Stimulated activated CD4-positive, alpha-beta T cell treated with anti-CD3 and anti-CD28 coated beads, Interleukin-15, amount 100 ng/mL, for 1 hour (primary cell): ENCODE measurements at regions not wholly inside any gene's neighbourhood (a gene's known extent, or its start where the extent isn't known, plus 50 kb on each side); places are given as distances from the start of the nearest gene placed in this dataset.

ENCODE experiments used
- DNase-seq, 2 donors: peaks; one replicate each; pipeline ENCODE4 v3.0.0-alpha.2; 2020; ENCODE audit warnings: low read depth in 1 of 2, low spot score in 1 of 2

DNA sequence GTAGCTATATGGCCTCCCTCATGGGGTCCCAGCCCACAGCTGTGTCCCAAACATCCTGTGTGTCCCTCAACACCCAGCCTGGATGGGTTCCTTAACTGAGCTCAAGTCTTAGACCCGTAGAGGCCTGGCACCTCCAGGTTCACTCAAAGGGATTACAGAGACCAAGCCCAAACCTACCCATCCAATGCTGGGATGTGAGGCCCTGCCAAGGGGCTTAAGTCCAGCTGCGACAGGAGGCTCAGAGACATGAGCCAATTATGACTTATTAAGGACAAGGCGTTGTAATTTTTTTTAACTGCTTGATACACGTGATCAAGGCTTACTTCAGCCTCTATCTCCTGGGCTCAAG is 105.6 kb upstream of the RET start:
- DNase-seq = no peak

DNA sequence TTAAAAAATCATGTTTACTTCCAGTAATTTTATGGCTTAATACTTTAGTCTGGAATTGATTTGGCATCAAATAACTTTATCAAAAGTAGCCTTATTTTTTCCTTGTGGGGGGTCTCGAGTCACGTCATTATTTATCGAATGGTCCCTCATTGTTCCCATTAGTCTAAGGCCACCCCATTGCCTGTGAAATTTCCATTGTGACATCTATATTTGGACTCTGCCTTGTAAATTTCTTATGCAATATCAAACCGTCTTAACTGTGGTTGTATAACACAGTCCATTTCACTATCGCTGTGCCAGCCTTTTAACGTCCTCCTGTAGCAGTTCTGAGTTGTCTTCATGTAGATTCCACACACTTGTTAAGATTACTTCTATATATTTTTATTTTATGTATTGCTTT is 103.9 kb upstream of the RET start:
- no peak for DNase-seq

DNA sequence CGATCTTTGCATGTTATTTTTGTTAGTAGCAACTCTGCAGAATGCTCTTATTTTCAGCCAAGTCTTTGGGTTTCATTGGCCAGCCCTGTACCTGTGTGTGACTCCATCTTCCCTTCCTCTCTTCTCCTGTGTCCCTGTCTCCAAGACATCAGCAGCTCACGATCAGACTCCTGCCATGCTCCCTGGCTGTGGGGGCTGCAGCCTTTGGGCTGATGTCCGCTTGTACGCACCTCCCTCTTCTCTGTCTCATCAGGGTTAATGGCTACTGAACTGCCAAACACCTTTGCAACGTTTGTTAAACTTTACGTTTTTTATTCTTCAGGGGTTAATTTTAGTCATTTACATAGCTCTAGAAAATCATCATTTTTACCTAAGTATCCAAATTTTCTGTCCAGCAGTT is 103.5 kb upstream of the RET start:
- no peak for DNase-seq

DNA sequence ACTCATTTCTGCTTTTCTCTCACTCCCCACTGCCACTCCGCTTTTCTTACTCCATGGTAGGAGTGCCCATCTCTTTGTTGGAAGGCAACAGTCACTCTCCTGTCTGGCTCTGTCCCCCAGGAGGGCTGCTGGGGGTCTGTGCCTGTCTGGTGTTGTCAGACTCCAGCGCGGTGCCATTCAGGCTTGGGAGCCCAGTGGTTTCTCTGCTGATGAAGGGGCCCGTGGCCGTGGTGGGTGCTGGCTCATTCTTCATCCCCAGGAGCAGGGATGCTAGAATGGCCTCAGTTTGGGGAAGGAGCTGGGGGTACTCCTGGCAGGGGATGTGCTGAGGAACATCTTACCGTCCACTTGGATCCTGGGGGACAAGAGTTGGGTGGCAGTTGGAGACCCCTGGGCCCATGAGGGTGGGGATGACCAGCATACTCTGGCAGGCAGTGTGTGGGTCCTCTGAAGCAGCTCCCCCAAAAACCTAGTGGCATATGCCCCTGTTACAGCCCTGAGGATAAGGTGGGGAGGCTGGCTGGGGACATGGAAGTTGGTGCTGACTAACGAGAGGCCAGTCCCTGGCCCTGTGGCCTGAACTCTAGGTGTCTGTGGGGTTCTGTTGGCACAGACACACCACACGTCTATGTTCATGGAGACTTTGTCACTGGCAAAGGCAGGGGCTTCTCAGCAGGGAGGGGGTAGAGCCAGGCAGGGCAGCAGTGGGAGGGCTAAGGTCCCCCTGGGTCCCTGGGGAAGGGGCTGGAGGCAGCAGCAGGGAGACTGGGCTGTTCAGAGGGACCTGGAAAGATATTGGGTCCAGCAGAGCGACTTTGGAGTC is 102.8 kb upstream of the RET start:
- DNase-seq = no peak

DNA sequence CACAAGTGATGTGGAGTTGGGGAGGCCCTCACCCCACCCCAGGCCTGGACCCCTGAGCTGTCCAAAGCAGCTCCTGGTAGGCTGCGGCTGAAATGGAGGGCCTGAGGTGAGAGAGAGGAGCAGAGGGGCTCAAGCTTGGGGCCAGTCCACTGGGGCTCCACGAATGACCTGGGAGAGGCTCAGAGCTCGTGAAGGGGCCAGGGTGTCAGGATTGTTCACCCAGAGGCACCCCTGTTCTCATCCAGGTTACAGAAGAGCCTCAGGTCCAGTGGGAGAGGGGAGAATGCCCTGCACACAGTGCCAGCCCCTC is 102.2 kb upstream of the RET start:
- DNase-seq = no peak

DNA sequence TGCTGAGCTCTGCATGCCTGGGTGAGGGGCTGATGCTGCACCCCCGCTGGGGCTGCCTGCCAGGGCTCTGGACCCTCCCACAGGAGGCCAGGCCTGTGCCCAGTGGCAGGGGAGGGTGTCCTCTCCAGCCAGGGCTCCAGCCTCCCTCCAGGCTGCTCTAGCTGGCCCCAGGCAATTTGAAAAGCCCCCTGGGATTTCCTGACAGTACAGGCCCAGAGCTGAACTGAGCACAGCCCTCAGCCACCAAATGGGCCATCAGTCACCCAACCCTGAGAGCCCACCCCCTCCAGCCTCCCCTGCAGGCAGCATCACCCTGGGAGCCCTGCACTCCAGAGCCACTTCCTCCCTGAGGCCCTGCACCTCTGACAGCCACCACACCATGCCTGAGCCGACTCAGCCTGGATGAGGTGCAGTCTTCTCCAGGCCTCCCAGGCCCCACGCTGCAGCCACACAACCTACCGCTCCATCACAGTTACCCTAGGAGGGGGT is 101.8 kb upstream of the RET start:
- DNase-seq = no peak

DNA sequence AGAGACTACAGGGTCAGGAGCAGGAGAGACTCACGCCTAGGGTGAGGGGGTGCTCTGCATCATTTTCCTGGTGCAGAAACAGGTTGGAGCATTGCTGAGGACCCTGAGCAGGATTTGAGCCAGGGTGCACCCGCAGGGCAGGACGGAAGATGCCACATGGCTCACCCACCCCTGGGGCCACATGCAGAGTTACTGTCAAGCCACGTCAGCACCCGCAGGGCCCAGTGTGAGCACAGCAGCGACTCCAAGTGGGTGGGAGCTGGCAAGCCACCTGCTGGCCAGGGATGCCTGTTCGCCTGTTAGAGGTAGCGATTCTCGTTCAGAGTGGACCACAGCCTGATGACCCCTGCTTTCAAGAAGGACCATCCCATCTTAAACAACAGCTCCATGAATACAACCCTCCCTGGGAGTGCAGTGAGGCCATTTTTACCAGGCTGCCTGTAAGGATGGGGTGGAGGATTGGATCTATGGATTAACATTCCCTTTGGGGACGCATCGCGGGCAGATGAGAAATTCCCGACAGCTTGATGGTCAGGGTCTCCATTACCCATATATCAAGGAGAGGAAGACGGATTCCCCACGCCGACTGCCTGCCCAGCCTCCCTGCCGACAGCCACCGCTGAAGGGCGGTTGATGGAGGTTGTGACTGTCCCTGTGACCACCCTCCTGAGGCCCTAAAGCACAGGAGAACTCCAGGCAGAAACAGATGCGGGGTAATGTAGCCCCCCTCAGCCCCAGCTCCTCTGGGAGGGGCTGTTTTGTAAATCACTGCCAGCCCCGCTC is 101.1 kb upstream of the RET start:
- DNase-seq = no peak

DNA sequence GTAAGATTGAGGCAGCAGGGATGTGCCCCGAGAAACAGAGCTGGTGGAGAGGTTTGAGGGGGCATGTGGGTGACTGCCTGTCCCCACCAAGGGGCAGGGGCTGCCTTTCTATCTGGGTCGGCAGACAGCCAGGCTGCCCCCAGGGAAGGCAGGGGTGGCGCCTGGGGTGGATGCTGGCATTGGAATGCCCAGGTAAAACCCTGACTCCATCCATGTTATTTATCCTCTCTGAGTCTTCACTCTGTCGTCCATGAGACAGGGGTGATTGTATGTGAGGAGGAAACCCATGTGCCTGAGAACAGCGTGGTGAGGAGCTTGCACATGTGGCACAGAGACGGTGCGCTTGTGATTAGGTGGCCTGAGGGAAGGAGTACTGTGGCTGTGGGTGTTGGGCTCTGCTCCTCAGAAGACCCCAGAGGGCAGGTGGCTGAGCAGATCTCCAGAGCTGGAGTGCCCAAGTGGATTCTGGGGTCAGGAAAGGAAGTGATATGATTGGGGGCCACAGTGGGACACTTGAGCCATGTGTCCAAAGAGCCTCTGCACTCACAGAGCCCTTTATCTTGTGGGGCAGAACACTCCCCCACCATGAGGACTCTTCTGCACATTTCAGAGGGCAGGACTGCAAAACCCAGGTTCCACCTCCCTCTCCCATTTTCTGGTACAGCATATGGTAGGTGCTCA is 100.4 kb upstream of the RET start:
- DNase-seq = no peak

DNA sequence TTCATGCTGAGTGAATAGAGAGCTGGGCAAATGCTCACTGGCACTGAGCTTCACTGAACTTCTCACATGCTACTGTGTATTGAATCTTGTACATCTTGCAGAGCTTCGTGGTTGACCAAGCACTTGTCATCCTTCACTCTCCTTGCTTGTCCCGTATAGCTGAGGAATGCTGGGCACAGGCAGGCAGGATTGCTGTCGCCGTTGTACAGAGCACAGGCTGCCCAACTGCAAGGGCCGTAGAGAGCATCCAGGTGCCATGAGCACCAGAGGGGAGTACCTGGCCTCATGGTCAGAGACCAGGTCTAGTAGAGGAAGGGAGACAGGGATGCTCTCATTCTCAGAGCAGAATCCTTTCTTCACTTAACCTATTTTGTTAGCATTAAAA is 99.8 kb upstream of the RET start:
- DNase-seq = no peak

DNA sequence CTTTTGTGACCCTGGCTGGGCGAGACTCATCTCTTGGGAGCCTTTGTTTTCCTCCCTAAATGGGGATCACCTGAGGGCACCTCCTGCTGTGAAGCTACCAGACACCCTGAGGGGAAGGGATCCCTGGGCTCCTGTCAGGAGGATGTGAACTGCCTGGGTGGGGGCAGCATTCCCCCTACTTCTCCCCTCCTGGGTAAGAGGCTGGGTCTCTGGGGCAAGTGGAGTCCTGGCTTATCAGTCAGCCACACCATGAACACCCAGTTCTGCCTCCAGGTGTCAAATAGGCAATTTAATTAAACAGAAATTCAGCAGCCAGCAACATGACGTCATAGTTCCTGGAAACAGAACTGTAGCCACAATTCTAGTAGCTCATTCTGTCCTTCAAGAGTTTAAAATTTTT is 97.7 kb upstream of the RET start:
- no peak for DNase-seq

DNA sequence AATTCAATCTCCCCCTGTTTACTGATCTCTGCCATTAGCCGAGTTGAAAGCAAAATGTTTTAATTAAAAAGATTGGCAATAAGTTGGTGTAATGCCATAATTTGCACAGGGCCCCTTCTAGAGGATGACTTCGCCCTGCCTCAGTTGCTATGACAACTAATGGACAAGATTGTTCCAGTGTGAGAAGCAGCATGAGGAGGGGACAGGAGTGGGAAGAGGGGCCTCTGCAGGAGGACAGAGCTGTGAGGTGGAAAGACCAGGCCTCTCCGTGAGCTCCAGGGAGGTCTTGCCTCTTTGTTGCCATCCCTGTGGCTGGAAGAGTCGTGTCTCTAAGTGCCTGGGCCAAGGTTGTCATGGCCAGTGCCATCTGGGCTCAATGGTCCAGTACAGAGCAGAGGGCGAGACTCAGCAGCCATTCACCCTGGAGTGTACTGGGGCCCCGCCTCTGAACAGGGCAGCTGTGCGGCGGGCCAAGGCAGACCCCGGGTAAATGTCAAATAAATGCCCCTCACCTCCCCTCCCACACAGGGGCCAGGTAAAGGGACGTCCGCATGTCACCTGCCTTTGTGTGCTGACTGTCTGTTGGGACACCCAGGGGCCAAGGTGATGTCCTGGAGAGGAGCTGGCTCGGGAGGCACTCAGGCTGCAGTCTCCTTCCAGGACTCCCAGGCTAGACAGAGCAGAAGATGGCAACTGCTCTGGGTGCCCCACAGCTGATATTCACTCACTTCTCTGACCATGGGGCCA is 97.0 kb upstream of the RET start:
- no peak for DNase-seq

DNA sequence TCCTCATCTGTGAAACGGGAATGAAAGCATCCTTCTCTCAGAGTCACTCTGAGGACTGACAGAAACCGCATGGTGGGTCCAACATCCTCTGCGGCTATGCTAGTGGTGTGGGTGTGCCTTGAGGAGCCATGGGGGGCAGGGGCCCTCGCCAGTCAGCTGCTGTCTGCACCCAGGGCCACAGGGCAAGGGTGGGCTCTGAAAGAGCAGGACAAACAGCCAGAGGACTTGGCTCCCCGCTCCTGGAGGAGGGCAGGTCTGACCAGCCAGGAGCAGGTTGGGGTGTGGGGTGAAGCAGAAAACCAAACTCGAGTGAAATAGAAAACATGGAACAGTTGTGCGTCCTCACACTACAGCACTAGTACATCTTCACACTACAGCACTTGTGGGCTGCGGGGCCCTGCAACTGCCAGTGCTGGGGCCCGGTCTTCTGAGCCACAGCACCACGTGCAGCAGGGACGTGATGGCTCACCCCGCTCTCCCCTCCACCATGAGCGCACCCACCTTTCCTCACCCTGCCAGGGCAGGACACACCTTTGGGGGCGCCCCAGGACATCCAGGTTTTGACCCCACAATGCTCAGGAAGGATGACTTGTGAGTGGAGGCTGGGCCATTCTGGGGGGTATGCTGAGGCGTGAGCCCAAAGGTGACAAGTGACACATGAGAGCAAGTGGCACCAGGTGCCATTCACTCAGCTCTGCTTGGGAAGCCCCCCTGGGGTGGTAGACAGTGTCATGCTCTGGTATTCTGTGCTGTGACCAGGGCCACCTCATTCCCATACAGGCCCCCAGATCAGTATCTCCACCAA is 96.1 kb upstream of the RET start:
- no peak for DNase-seq

DNA sequence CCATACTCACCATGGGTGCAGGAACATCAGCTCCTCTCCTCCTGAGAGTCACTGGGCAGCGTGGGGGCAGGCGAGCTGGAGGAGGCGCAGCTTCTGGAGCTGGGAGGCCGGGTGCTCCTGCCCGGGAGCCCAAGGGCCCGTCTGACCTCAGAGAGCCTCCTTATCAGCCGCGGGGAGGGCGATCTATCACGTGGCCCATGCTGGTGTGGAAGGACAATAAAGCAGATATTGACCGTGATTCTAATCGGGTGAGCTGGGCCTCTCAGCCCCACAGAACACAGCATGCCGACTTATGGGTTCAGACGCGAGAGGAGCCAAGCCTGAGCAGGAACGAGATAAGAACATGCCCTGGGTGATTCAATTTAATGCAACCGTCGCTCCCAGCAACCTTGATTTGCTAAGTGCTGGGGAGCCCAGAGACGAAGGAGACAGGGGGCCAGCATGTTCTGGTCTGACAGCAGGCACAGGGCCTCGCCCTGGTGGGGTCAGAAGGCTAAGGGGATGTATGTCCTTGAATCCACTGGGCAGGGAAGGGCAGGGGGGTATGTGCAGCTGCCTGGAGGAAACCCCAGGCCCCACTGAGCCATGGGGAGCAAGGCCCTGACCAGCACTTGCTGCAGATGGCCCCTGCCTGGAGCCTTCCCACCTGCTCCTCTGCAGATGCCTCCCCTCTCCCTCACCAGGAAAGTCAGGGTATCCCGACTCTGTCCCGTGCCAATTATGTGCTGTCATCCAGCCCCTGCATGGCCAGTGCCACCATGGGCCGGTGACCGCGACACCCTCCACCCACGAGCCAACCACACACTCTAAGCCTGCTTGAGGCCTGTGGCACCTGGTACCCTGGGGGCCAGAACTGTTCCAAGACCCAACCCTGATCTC is 95.3 kb upstream of the RET start:
- DNase-seq = no peak

DNA sequence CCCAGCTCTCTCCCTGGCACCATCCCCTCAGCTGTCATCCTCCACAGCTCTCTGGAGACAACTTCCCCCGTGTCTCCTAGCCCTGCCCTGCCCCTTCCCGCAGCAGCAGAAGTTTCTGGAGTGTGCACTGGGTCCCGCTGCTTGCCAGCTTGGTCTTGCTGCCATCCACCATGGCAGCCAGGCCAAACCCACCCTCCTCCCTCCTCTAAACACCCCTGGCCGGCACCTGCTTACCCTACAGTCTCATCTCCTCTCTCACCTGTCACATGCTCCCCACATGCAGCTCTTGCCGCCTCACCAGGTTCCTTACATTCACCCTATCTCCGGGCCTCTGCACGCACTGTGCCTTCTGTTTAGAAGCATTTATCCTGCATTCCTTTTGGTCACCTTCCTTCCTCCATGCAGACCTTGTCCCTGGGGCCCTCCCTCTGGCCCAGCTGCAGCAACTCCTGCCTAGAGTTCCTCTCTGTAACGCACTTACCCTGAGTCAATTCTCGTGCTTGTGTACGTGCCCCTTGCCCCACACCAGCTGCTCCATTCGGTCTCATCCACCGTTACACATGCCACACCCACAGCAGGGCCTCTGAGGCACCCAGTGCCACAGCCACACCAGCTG is 93.9 kb upstream of the RET start:
- no peak for DNase-seq

DNA sequence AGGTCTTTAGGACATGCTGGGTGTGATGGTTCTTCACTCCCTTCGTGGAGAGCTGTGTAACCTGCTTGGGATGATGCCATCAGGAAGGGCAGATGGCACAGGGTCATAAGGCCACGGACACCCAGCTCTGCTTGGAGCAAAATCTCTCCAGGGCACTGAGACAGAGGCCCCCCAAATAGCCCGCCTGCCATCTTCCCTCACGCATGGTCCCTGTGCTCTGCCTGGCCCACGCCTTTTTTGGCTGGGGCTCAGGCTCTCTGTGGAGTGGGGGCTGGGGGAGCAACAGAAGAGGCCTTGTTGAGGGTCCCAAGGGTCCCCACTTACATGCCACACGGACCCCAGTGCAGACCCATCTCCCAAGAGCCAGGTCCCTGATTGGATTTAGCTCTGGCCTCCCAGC is 93.3 kb upstream of the RET start:
- no peak for DNase-seq

DNA sequence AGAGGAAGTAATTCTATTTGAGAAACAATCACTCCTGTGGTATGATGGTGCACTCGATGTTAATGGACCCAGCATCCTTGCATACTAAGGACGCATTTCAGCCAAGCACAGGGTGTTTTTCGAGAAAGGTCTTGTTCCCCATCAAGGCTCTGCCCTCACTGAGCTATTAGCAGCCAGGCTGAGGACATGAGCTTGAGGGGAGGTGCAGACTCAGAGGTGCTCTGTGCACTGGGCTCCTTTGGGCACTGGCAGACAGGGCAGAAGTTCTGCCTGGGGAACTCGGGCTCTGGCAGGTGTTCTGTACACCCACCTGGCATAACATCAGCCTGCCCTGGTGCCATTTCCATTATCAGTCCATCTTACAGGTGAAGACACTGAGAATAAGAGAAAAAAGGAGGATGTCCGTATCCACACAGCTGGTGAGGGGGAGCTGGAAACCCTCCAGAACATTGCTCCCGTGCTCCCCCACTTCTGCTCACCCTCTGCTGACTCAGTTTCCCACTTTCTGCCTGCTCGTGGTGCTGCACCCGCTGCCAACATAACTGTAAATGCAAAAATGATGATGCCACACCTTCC is 92.7 kb upstream of the RET start:
- DNase-seq = no peak

DNA sequence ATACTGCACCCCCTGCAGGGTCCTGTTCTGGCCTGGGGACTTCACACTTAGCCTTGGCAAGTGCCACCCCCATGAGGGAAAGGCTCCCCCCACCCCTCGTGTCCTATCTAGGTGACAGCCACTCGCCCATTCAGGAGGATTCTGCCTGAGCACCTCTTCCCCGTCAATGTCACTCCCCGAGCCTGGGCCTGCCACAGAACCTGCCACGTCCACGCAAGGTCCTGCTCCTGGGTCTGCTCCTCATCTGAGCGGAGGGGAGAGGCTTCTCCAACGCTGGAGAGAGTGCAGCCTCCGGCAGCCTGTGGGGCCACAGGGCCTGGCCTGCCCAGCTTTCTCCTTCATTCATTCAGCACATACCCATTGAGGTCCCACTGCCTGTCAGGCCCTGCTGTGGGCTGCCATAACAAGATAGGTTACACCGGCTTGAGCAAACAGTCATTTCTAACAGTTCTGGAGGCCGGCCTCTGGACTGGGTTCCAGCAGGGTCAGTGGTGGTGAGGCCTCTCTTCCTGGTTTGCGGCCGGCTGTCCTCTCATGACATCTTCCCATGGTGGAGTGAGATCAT is 92.0 kb upstream of the RET start:
- DNase-seq = no peak

DNA sequence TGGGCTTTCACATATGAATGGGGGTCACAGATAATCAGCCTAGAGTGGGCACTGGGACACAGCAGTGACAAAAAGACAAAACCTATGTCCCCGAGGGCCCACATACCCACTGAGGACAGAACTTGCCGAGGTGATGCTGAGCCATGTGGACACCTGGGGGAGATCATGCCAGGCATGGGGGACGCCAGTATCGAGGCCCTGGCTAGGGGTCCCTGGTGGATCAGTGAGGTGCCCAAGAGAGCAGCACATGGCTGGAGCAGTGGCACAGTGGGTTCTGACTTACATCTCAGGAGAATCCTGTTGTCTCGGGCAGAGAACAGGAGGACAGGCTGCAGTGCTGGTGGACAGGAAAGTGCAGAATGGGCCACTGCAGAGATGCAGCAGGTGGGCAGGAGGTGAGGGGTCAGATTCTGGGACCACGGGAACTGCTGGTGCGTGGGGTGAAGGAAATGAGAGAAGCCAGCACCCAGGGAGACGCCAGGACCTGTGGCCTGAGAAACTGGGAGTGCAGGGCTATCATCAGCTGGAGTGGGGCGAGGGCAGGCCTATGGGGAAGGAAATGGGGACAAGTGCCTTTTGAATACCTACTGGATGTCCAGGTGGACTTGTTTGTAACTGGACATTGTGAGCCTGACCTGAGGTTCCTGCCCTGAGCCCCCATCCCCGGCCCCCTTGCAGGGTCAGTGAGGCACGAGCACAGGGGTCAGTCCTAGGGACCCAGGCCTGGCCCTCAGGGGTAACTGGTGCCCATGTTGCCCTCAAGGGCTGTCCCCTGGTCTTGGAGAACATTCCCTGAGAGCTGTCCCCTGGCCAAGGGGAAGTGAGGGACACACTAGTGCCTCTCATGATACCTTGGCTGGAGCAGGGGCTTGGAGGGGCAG is 91.2 kb upstream of the RET start:
- no peak for DNase-seq
